Choroid plexus epithelial cell (primary cell): ENCODE measurements at regions not wholly inside any gene's neighbourhood (a gene's known extent, or its start where the extent isn't known, plus 50 kb on each side); places are given as distances from the start of the nearest gene placed in this dataset.

Source experiments
- DNase-seq: peaks from one replicate; pipeline ENCODE4 v3.0.0-alpha.2; 2010; ENCODE audit warnings: low read depth
- H3K4me3 ChIP-seq: 2 replicates; pipeline ENCODE4 v1.5.1; 2011; ENCODE audit warnings: low read depth, mild to moderate bottlenecking, control low read depth, low read length, moderate library complexity
- CTCF ChIP-seq: conservative IDR thresholded peaks from 2 replicates; pipeline ENCODE4 v1.5.1; 2011; ENCODE audit warnings: low read depth, mild to moderate bottlenecking, control low read depth, inconsistent platforms, low read length, moderate library complexity

- no peak overlapping the region for H3K4me3 ChIP-seq
- TF ChIP-seq CTCF = no peak
- DNase-seq = no peak
Observed at GRCh38 chr5:27313549-27313948, 275.2 kb upstream of the CDH9 start.

- H3K4me3 ChIP-seq = no peak overlapping the region
- no peak for TF ChIP-seq CTCF
- no peak for DNase-seq
Observed at GRCh38 chr5:27312291-27312893, 274.0 kb upstream of the CDH9 start.

DNA sequence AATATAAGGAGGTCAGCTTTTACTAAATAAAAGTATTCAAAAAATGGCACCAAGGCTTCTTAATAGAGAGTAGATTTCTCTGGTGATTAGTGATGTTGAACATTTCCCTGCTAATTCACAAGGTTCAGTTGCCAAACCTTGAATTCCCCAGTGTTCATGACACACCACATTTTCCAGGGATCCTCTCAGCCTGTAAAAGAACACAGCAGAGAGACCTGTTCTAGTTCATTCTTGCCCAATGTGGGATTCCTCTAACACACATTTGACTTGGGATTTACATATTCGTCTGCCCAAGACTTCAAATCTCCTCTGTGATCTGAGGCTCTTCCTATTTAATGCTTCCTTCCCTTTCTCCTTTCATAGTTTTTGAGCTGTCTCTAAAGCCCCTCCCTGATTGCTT is 273.2 kb upstream of the CDH9 start:
- TF ChIP-seq CTCF = no peak
- peak; percentile 48 for DNase-seq
- H3K4me3 ChIP-seq = no peak overlapping the region

DNA sequence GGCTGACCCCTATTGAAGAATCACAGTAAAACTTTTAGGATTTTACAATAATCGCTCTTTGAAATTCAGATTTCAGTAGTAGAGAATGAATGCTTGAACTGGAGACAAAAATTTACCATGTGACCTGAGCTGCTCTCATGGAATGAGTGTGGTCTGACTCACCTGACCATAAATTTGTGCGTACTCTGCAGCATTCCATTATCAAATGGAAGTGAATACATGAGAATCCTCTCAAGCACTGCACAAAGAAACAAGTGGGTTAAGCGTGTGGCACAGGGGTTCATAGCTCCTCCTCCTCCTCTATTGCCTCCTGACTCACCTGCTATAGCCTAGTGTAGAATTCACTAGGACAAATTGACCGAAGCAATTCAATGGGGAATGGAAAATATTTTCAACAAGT is 269.8 kb upstream of the CDH9 start:
- no peak overlapping the region for H3K4me3 ChIP-seq
- peak; percentile 39 for DNase-seq
- no peak for TF ChIP-seq CTCF

- TF ChIP-seq CTCF = no peak
- no peak overlapping the region for H3K4me3 ChIP-seq
- DNase-seq = peak; percentile 35
Observed at GRCh38 chr5:27290172-27290571, 251.8 kb upstream of the CDH9 start.

- TF ChIP-seq CTCF = no peak
- no peak overlapping the region for H3K4me3 ChIP-seq
- DNase-seq = no peak
Observed at GRCh38 chr5:27276119-27276518, 237.7 kb upstream of the CDH9 start.

DNA sequence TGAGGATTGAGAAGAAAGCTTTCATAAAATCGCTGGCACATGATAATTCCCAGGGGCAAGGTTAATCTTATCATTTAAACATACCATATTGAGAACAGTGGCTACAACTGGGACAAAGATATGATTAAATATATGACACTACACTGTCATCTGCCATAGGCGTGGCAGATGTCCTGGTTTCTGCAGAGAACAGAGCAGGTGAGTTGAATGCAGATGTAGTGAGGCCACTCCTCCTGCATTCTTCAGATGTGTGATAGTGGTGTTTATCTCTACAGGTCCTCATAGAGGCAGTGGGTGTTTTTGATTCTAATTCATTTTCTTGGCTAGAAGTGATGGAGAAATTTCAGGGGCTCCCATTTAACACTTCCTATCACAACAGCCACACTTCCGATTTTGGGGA is 237.0 kb upstream of the CDH9 start:
- no peak overlapping the region for H3K4me3 ChIP-seq
- no peak for TF ChIP-seq CTCF
- DNase-seq = no peak
